Panc1 (cell line): ENCODE measurements at regions not wholly inside any gene's neighbourhood (a gene's known extent, or its start where the extent isn't known, plus 50 kb on each side); places are given as distances from the start of the nearest gene placed in this dataset.

ENCODE experiments used
- POLR2AphosphoS5 ChIP-seq: IDR thresholded peaks from 2 replicates; pipeline ENCODE4 v1.6.1; 2012; ENCODE audit warnings: mild to moderate bottlenecking, low read depth, low read length, moderate library complexity
- TCF7L2 ChIP-seq: IDR thresholded peaks from 2 replicates; pipeline ENCODE4 v1.6.1; 2011; ENCODE audit warnings: mild to moderate bottlenecking, low read depth, low read length, inconsistent platforms
- TF ChIP-seq, protein P1 (sequence below): fragments of 450-650 bp; IDR thresholded peaks from 2 replicates; pipeline ENCODE4 v1.5.1; 2017; ENCODE audit warnings: mild to moderate bottlenecking
- TF ChIP-seq, protein P2 (sequence below), 2 experiments: IDR thresholded peaks; 2 replicates each; pipeline ENCODE4 v1.6.1; 2011 to 2012; ENCODE audit warnings: low read depth in 2 of 2, control low read depth in 1 of 2, low read length in 1 of 2, mild to moderate bottlenecking in 1 of 2, moderate library complexity in 1 of 2; ENCODE audit not compliant: insufficient read depth in 1 of 2

DNA sequence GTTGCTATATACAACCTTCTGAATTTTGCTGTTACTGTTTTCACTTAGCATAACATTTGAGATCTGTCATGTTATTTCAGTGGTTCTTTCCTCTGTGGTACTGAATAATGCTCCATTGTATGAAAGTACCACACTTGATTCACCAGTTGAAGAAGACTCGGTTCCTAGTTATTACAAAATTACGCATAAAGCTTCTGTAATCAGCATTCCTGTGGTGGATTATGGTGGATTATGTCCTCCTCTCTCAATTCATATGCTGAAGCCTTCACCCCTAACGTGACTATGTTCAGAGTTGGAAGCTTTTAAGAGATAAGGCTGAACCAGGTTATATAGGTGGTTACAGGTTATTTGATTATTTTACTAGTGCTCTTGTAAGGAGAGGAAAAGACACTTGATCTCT is 2143.5 kb upstream of the AGA start:
- TF ChIP-seq, protein P1, sequence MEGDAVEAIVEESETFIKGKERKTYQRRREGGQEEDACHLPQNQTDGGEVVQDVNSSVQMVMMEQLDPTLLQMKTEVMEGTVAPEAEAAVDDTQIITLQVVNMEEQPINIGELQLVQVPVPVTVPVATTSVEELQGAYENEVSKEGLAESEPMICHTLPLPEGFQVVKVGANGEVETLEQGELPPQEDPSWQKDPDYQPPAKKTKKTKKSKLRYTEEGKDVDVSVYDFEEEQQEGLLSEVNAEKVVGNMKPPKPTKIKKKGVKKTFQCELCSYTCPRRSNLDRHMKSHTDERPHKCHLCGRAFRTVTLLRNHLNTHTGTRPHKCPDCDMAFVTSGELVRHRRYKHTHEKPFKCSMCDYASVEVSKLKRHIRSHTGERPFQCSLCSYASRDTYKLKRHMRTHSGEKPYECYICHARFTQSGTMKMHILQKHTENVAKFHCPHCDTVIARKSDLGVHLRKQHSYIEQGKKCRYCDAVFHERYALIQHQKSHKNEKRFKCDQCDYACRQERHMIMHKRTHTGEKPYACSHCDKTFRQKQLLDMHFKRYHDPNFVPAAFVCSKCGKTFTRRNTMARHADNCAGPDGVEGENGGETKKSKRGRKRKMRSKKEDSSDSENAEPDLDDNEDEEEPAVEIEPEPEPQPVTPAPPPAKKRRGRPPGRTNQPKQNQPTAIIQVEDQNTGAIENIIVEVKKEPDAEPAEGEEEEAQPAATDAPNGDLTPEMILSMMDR = no peak
- TF ChIP-seq POLR2AphosphoS5 (no peak), TCF7L2 (no peak)
- TF ChIP-seq, protein P2, sequence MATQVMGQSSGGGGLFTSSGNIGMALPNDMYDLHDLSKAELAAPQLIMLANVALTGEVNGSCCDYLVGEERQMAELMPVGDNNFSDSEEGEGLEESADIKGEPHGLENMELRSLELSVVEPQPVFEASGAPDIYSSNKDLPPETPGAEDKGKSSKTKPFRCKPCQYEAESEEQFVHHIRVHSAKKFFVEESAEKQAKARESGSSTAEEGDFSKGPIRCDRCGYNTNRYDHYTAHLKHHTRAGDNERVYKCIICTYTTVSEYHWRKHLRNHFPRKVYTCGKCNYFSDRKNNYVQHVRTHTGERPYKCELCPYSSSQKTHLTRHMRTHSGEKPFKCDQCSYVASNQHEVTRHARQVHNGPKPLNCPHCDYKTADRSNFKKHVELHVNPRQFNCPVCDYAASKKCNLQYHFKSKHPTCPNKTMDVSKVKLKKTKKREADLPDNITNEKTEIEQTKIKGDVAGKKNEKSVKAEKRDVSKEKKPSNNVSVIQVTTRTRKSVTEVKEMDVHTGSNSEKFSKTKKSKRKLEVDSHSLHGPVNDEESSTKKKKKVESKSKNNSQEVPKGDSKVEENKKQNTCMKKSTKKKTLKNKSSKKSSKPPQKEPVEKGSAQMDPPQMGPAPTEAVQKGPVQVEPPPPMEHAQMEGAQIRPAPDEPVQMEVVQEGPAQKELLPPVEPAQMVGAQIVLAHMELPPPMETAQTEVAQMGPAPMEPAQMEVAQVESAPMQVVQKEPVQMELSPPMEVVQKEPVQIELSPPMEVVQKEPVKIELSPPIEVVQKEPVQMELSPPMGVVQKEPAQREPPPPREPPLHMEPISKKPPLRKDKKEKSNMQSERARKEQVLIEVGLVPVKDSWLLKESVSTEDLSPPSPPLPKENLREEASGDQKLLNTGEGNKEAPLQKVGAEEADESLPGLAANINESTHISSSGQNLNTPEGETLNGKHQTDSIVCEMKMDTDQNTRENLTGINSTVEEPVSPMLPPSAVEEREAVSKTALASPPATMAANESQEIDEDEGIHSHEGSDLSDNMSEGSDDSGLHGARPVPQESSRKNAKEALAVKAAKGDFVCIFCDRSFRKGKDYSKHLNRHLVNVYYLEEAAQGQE (IDR thresholded peaks at IDR 0.05; ENCODE audit: insufficient read depth in 1 of 2, low read depth in 2 of 2, low read length in 1 of 2) = no peak
